ENCODE measurements at regions not wholly inside any gene's neighbourhood (a gene's known extent, or its start where the extent isn't known, plus 50 kb on each side); places are given as distances from the start of the nearest gene placed in this dataset.

- Histone ChIP-seq H4K91ac (ENCODE audit: low read depth, low read length, poor library complexity) (no peak overlapping the region), H2BK5ac (ENCODE audit: low read length) (no peak overlapping the region), H3K4me2 (ENCODE audit: insufficient read depth, low read length, poor library complexity, severe bottlenecking) (no peak overlapping the region), H3K23ac (ENCODE audit: low read depth, low read length, poor library complexity) (no peak overlapping the region), H2BK12ac (ENCODE audit: low read length) (no peak overlapping the region), H3K4me1 (ENCODE audit: control insufficient read depth in 2 of 2, insufficient read depth in 1 of 2, low read depth in 1 of 2, low read length in 2 of 2) (peaks cover 6 to 10% of the 10 kb centered on the region in 2 donors), H3K9ac (ENCODE audit: low read depth, low read length, poor library complexity) (no peak overlapping the region), H3K9me3 (replicated peaks in 1 of 2; ENCODE audit: control insufficient read depth in 2 of 2, insufficient read depth in 1 of 2, low read depth in 1 of 2, low read length in 2 of 2) (no peaks in the 10 kb centered on the region), H3K27me3 (ENCODE audit: control insufficient read depth in 3 of 3, insufficient read depth in 3 of 3, low read depth in 1 of 3, low read length in 3 of 3) (no peaks in the 10 kb centered on the region), H3K36me3 (replicated peaks in 1 of 2; ENCODE audit: control insufficient read depth in 2 of 2, insufficient read depth in 2 of 2, low read length in 2 of 2) (no peaks in the 10 kb centered on the region), H2BK15ac (ENCODE audit: low read length) (no peak overlapping the region), H3K4ac (ENCODE audit: low read length) (no peak overlapping the region), H2AK5ac (ENCODE audit: low read depth, low read length) (no peak overlapping the region), H3K79me1 (ENCODE audit: low read depth, low read length) (no peaks in the 10 kb centered on the region), H3K4me3 (ENCODE audit: low read length in 2 of 2) (no peak overlapping the region), H3K14ac (ENCODE audit: low read length) (no peak overlapping the region), H2AFZ (ENCODE audit: low read length) (no peak overlapping the region), H4K8ac (ENCODE audit: low read depth, low read length) (no peak overlapping the region), H3K18ac (ENCODE audit: low read length) (no peak overlapping the region), H3K27ac (replicated peaks; ENCODE audit: low read length) (no peak overlapping the region), H2BK120ac (ENCODE audit: low read depth, low read length) (no peak overlapping the region)
- no peak for DNase-seq (ENCODE audit: low spot score)
- no CpG with 5 or more reads among the region's 4 CpGs for WGBS, 2 donors (ENCODE audit: extremely low coverage in 2 of 2, insufficient read length in 2 of 2, insufficient replicate concordance in 1 of 2)
Measured at GRCh38 chr2:7730990-7731389, 813.8 kb downstream of the RNF144A start.

- H2AFZ ChIP-seq (ENCODE audit: low read length), result no peak overlapping the region
- no CpG with 5 or more reads among the region's 5 CpGs for WGBS, 2 donors (ENCODE audit: extremely low coverage in 2 of 2, insufficient read length in 2 of 2, insufficient replicate concordance in 1 of 2)
- no peaks in the 10 kb centered on the region for H3K79me1 ChIP-seq (ENCODE audit: low read depth, low read length)
- H3K23ac ChIP-seq (ENCODE audit: low read depth, low read length, poor library complexity), result no peak overlapping the region
- no peak overlapping the region for H2AK5ac ChIP-seq (ENCODE audit: low read depth, low read length)
- H3K4me2 ChIP-seq (ENCODE audit: insufficient read depth, low read length, poor library complexity, severe bottlenecking), result no peak overlapping the region
- H3K14ac ChIP-seq (ENCODE audit: low read length), result no peak overlapping the region
- H2BK12ac ChIP-seq (ENCODE audit: low read length), result no peak overlapping the region
- no peak overlapping the region for H2BK15ac ChIP-seq (ENCODE audit: low read length)
- no peak for DNase-seq (ENCODE audit: low spot score)
- no peak overlapping the region for H3K4me3 ChIP-seq (ENCODE audit: low read length in 2 of 2)
- H2BK5ac ChIP-seq (ENCODE audit: low read length), result no peak overlapping the region
- no peak overlapping the region for H3K27ac ChIP-seq (replicated peaks; ENCODE audit: low read length)
- H3K9ac ChIP-seq (ENCODE audit: low read depth, low read length, poor library complexity), result no peak overlapping the region
- H2BK120ac ChIP-seq (ENCODE audit: low read depth, low read length), result no peak overlapping the region
- H4K91ac ChIP-seq (ENCODE audit: low read depth, low read length, poor library complexity), result no peak overlapping the region
- H3K18ac ChIP-seq (ENCODE audit: low read length), result no peak overlapping the region
- H3K27me3 ChIP-seq (ENCODE audit: control insufficient read depth in 3 of 3, insufficient read depth in 3 of 3, low read depth in 1 of 3, low read length in 3 of 3), result no peaks in the 10 kb centered on the region
- no peak overlapping the region for H3K4ac ChIP-seq (ENCODE audit: low read length)
- no peak overlapping the region for H4K8ac ChIP-seq (ENCODE audit: low read depth, low read length)
- H3K36me3 ChIP-seq (replicated peaks in 1 of 2; ENCODE audit: control insufficient read depth in 2 of 2, insufficient read depth in 2 of 2, low read length in 2 of 2), result no peaks in the 10 kb centered on the region
- peaks cover 6 to 10% of the 10 kb centered on the region in 2 donors for H3K4me1 ChIP-seq (ENCODE audit: control insufficient read depth in 2 of 2, insufficient read depth in 1 of 2, low read depth in 1 of 2, low read length in 2 of 2)
- no peaks in the 10 kb centered on the region for H3K9me3 ChIP-seq (replicated peaks in 1 of 2; ENCODE audit: control insufficient read depth in 2 of 2, insufficient read depth in 1 of 2, low read depth in 1 of 2, low read length in 2 of 2)
Measured at GRCh38 chr2:7732497-7732896, 815.3 kb downstream of the RNF144A start.

- Histone ChIP-seq H4K8ac (ENCODE audit: low read depth, low read length) (no peak overlapping the region), H3K18ac (ENCODE audit: low read length) (no peak overlapping the region), H2BK5ac (ENCODE audit: low read length) (no peak overlapping the region), H3K36me3 (replicated peaks in 1 of 2; ENCODE audit: control insufficient read depth in 2 of 2, insufficient read depth in 2 of 2, low read length in 2 of 2) (no peaks in the 10 kb centered on the region), H3K27me3 (ENCODE audit: control insufficient read depth in 3 of 3, insufficient read depth in 3 of 3, low read depth in 1 of 3, low read length in 3 of 3) (no peaks in the 10 kb centered on the region), H3K4me1 (ENCODE audit: control insufficient read depth in 2 of 2, insufficient read depth in 1 of 2, low read depth in 1 of 2, low read length in 2 of 2) (no peaks in the 10 kb centered on the region), H3K4me2 (ENCODE audit: insufficient read depth, low read length, poor library complexity, severe bottlenecking) (no peak overlapping the region), H3K4me3 (ENCODE audit: low read length in 2 of 2) (no peak overlapping the region), H3K14ac (ENCODE audit: low read length) (no peak overlapping the region), H3K9me3 (replicated peaks in 1 of 2; ENCODE audit: control insufficient read depth in 2 of 2, insufficient read depth in 1 of 2, low read depth in 1 of 2, low read length in 2 of 2) (peaks cover 0 to 3% of the 10 kb centered on the region in 2 donors), H3K23ac (ENCODE audit: low read depth, low read length, poor library complexity) (no peak overlapping the region), H2BK120ac (ENCODE audit: low read depth, low read length) (no peak overlapping the region), H3K27ac (replicated peaks; ENCODE audit: low read length) (no peak overlapping the region), H3K4ac (ENCODE audit: low read length) (no peak overlapping the region), H4K91ac (ENCODE audit: low read depth, low read length, poor library complexity) (no peak overlapping the region), H2BK12ac (ENCODE audit: low read length) (no peak overlapping the region), H2AK5ac (ENCODE audit: low read depth, low read length) (no peak overlapping the region), H3K79me1 (ENCODE audit: low read depth, low read length) (no peaks in the 10 kb centered on the region), H2BK15ac (ENCODE audit: low read length) (no peak overlapping the region), H3K9ac (ENCODE audit: low read depth, low read length, poor library complexity) (no peak overlapping the region), H2AFZ (ENCODE audit: low read length) (no peak overlapping the region)
- no CpG with 5 or more reads among the region's 6 CpGs for WGBS, 2 donors (ENCODE audit: extremely low coverage in 2 of 2, insufficient read length in 2 of 2, insufficient replicate concordance in 1 of 2)
- DNase-seq (ENCODE audit: low spot score), result no peak
Measured at GRCh38 chr2:7736646-7737305, 819.6 kb downstream of the RNF144A start.

- H3K4ac ChIP-seq (ENCODE audit: low read length), result no peak overlapping the region
- no peak overlapping the region for H3K14ac ChIP-seq (ENCODE audit: low read length)
- no peak overlapping the region for H3K27ac ChIP-seq (replicated peaks; ENCODE audit: low read length)
- no peak overlapping the region for H2BK15ac ChIP-seq (ENCODE audit: low read length)
- no peaks in the 10 kb centered on the region for H3K27me3 ChIP-seq (ENCODE audit: control insufficient read depth in 3 of 3, insufficient read depth in 3 of 3, low read depth in 1 of 3, low read length in 3 of 3)
- no peak overlapping the region for H4K8ac ChIP-seq (ENCODE audit: low read depth, low read length)
- no peaks in the 10 kb centered on the region for H3K36me3 ChIP-seq (replicated peaks in 1 of 2; ENCODE audit: control insufficient read depth in 2 of 2, insufficient read depth in 2 of 2, low read length in 2 of 2)
- no peak overlapping the region for H3K23ac ChIP-seq (ENCODE audit: low read depth, low read length, poor library complexity)
- H2AK5ac ChIP-seq (ENCODE audit: low read depth, low read length), result no peak overlapping the region
- H3K9ac ChIP-seq (ENCODE audit: low read depth, low read length, poor library complexity), result no peak overlapping the region
- H4K91ac ChIP-seq (ENCODE audit: low read depth, low read length, poor library complexity), result no peak overlapping the region
- peaks cover 0 to 3% of the 10 kb centered on the region in 2 donors for H3K9me3 ChIP-seq (replicated peaks in 1 of 2; ENCODE audit: control insufficient read depth in 2 of 2, insufficient read depth in 1 of 2, low read depth in 1 of 2, low read length in 2 of 2)
- H3K79me1 ChIP-seq (ENCODE audit: low read depth, low read length), result no peaks in the 10 kb centered on the region
- no peak overlapping the region for H3K4me2 ChIP-seq (ENCODE audit: insufficient read depth, low read length, poor library complexity, severe bottlenecking)
- H2BK5ac ChIP-seq (ENCODE audit: low read length), result no peak overlapping the region
- no peak overlapping the region for H3K4me3 ChIP-seq (ENCODE audit: low read length in 2 of 2)
- no peak for DNase-seq (ENCODE audit: low spot score)
- no CpG with 5 or more reads among the region's 1 CpG for WGBS, 2 donors (ENCODE audit: extremely low coverage in 2 of 2, insufficient read length in 2 of 2, insufficient replicate concordance in 1 of 2)
- H3K18ac ChIP-seq (ENCODE audit: low read length), result no peak overlapping the region
- H3K4me1 ChIP-seq (ENCODE audit: control insufficient read depth in 2 of 2, insufficient read depth in 1 of 2, low read depth in 1 of 2, low read length in 2 of 2), result no peaks in the 10 kb centered on the region
- no peak overlapping the region for H2AFZ ChIP-seq (ENCODE audit: low read length)
- no peak overlapping the region for H2BK12ac ChIP-seq (ENCODE audit: low read length)
- H2BK120ac ChIP-seq (ENCODE audit: low read depth, low read length), result no peak overlapping the region
Measured at GRCh38 chr2:7738596-7738995, 821.4 kb downstream of the RNF144A start.

Measured in neuronal stem cell (in vitro differentiated cells).